ENCODE measurements at regions not wholly inside any gene's neighbourhood (a gene's known extent, or its start where the extent isn't known, plus 50 kb on each side); places are given as distances from the start of the nearest gene placed in this dataset.

GRCh38 chr1:94325377-94326302, 88.3 kb upstream of the ARHGAP29 start:
- DNase-seq = no peak

GRCh38 chr1:94324178-94324544, 86.8 kb upstream of the ARHGAP29 start:
- no peak for DNase-seq

- DNase-seq = no peak
These were observed 86.2 kb upstream of the ARHGAP29 start for GRCh38 chr1:94323311-94324177.

GRCh38 chr1:94322696-94323095, 85.3 kb upstream of the ARHGAP29 start:
- no peak for DNase-seq

- no peak for DNase-seq
These were observed 84.3 kb upstream of the ARHGAP29 start for GRCh38 chr1:94321662-94322061.

GRCh38 chr1:94319319-94320102, 82.1 kb upstream of the ARHGAP29 start:
- DNase-seq = no peak

GRCh38 chr1:94318505-94319030, 81.2 kb upstream of the ARHGAP29 start:
- DNase-seq = no peak

GRCh38 chr1:94317790-94318188, 80.4 kb upstream of the ARHGAP29 start:
- no peak for DNase-seq

GRCh38 chr1:94316836-94317789, 79.7 kb upstream of the ARHGAP29 start:
- no peak for DNase-seq

GRCh38 chr1:94316183-94316582, 78.8 kb upstream of the ARHGAP29 start:
- no peak for DNase-seq

GRCh38 chr1:94315552-94316116, 78.2 kb upstream of the ARHGAP29 start:
- no peak for DNase-seq

GRCh38 chr1:94314222-94314858, 77.0 kb upstream of the ARHGAP29 start:
- DNase-seq = no peak

- DNase-seq = no peak
These were observed 73.3 kb upstream of the ARHGAP29 start for GRCh38 chr1:94310570-94311270.

- DNase-seq = no peak
These were observed 72.6 kb upstream of the ARHGAP29 start for GRCh38 chr1:94309829-94310569.

GRCh38 chr1:94309216-94309615, 71.8 kb upstream of the ARHGAP29 start:
- DNase-seq = no peak

- DNase-seq = no peak
These were observed 69.1 kb upstream of the ARHGAP29 start for GRCh38 chr1:94306521-94306920.

GRCh38 chr1:94305704-94306103, 68.3 kb upstream of the ARHGAP29 start:
- no peak for DNase-seq

GRCh38 chr1:94304553-94304952, 67.2 kb upstream of the ARHGAP29 start:
- DNase-seq = no peak

GRCh38 chr1:94303005-94303404, 65.6 kb upstream of the ARHGAP29 start:
- no peak for DNase-seq
